RWPE2 (cell line): ENCODE measurements at regions not wholly inside any gene's neighbourhood (a gene's known extent, or its start where the extent isn't known, plus 50 kb on each side); places are given as distances from the start of the nearest gene placed in this dataset.
"Not testable (repeated sequence)": the region's sequence is repeated elsewhere in the genome, so short reads cannot be mapped to it uniquely, and the experiment has no call there.

ENCODE experiments used
- ATAC-seq: fragments of 200-7000 bp; cut with Tn5 transposase; 3 replicates; pipeline ENCODE4 v1.9.1; 2021; ENCODE audit warnings: low read depth
- DNase-seq: peaks from one replicate; pipeline ENCODE4 v3.0.0-alpha.2; 2020; ENCODE audit warnings: low spot score
- H3K27ac ChIP-seq: fragments of 450-650 bp; 2 replicates; pipeline ENCODE4 v1.5.1; 2017; ENCODE audit warnings: mild to moderate bottlenecking; ENCODE audit not compliant: poor library complexity, severe bottlenecking
- H3K27me3 ChIP-seq: fragments of 250-450 bp; sonication (Bioruptor Pico); 2 replicates; pipeline ENCODE4 v1.5.1; 2021; ENCODE audit warnings: mild to moderate bottlenecking, moderate library complexity; ENCODE audit not compliant: insufficient read depth, poor library complexity, severe bottlenecking
- H3K36me3 ChIP-seq: fragments of 250-450 bp; sonication (Bioruptor Pico); 2 replicates; pipeline ENCODE4 v1.5.1; 2020; ENCODE audit warnings: low read depth, mild to moderate bottlenecking, moderate library complexity
- H3K4me1 ChIP-seq: fragments of 250-450 bp; sonication (Bioruptor Pico); 2 replicates; pipeline ENCODE4 v1.5.1; 2021; ENCODE audit warnings: mild to moderate bottlenecking, moderate library complexity; ENCODE audit not compliant: insufficient read depth, poor library complexity, severe bottlenecking
- H3K4me3 ChIP-seq: fragments of 250-450 bp; sonication (Bioruptor Pico); 2 replicates; pipeline ENCODE4 v1.5.1; 2021; ENCODE audit warnings: mild to moderate bottlenecking, moderate library complexity; ENCODE audit not compliant: severe bottlenecking
- H3K9me3 ChIP-seq: fragments of 250-450 bp; sonication (Bioruptor Pico); 2 replicates; pipeline ENCODE4 v1.5.1; 2021; ENCODE audit warnings: mild to moderate bottlenecking, moderate library complexity; ENCODE audit not compliant: severe bottlenecking
- CTCF ChIP-seq: fragments of 450-650 bp; IDR thresholded peaks from one replicate; pipeline ENCODE4 v1.5.1; 2017; ENCODE audit warnings: mild to moderate bottlenecking, moderate library complexity; ENCODE audit not compliant: poor library complexity, severe bottlenecking

- DNase-seq (no peak), ATAC-seq (no peak)
- H3K9me3 ChIP-seq = no peaks in the 10 kb centered on the region
- no peak overlapping the region for H3K4me3 ChIP-seq
- no peaks in the 10 kb centered on the region for H3K27me3 ChIP-seq
- H3K36me3 ChIP-seq = no peaks in the 10 kb centered on the region
- peaks cover 4% of the 10 kb centered on the region for H3K4me1 ChIP-seq
- H3K27ac ChIP-seq = no peak overlapping the region
- no peak for TF ChIP-seq CTCF
Measured at GRCh38 chr22:19659805-19660345, 54.4 kb upstream of the SEPTIN5 start.

- not testable (repeated sequence) for H3K27me3 ChIP-seq, H3K4me3 ChIP-seq, ATAC-seq, H3K36me3 ChIP-seq, DNase-seq, H3K27ac ChIP-seq, H3K9me3 ChIP-seq, H3K4me1 ChIP-seq
Measured at GRCh38 chr22:19660583-19660982, 53.7 kb upstream of the SEPTIN5 start.

- Histone ChIP-seq H3K27ac (no peak overlapping the region), H3K9me3 (no peaks in the 10 kb centered on the region), H3K27me3 (no peaks in the 10 kb centered on the region), H3K4me3 (no peak overlapping the region), H3K36me3 (no peaks in the 10 kb centered on the region), H3K4me1 (peaks cover 4% of the 10 kb centered on the region)
- no peak for DNase-seq
- no peak for ATAC-seq
- no peak for TF ChIP-seq CTCF
Measured at GRCh38 chr22:19661156-19661555, 53.1 kb upstream of the SEPTIN5 start.

DNA sequence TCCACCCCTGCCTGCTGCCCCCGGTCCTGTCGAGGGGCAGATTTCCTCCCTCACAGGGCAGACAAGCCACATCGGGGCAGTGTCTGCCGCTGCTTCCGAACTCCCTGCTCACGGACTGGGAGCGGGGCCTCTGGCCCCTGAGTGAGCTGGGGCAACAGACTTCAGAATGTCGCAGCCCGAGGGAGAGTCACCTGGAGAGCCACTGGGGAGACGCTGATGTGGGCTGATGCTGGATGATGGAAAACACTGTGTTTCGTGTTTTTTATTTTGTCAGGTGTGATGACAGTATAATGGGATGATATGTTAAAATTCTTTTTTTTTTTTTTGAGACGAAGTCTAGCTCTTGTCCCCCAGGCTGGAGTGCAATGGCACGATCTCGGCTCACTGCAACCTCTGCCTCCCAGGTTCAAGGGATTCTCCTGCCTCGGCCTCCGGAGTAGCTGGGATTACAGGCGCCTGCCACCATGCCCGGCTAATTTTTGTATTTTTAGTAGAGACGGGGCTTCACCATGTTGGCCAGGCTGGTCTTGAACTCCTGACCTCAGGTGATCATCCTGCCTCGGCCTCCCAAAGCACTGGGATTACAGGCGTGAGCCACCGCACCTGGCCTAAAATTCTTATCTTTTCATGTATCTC lies 52.1 kb upstream of the SEPTIN5 start:
- not testable (repeated sequence) for H3K9me3 ChIP-seq, DNase-seq, H3K4me3 ChIP-seq, H3K36me3 ChIP-seq, H3K27me3 ChIP-seq, H3K4me1 ChIP-seq, ATAC-seq, H3K27ac ChIP-seq

DNA sequence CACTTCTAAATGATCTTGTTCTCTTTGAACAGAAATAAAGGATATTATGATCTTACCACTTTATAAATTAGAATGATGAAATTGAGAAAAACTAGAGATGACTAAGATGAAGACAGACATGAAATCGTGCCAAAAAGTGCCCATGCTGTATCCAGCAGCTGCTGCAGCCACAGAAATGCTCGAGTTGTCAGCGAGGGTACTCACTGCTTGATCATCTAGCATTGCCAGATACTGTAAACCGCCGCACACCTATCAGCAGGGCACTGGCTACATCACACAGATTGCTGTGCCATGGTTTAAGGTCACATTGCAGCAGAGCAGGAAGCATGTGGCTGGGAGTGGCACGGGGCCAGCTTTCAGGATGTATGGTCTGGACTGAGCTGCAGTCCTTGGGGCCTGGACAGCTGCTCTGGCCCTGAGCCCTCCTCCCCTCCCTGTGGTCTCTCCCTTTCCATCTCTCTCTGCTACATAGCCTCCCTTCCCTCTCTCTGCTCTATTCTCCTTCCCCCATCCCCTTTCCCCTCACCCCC lies 51.0 kb upstream of the SEPTIN5 start:
- Histone ChIP-seq H3K9me3 (no peaks in the 10 kb centered on the region), H3K36me3 (no peaks in the 10 kb centered on the region), H3K4me1 (peaks cover 4% of the 10 kb centered on the region), H3K27me3 (no peaks in the 10 kb centered on the region), H3K4me3 (no peak overlapping the region), H3K27ac (no peak overlapping the region)
- no peak for TF ChIP-seq CTCF
- ATAC-seq (peak; percentile 38), DNase-seq (no peak)

- ATAC-seq (no peak), DNase-seq (no peak)
- no peak for TF ChIP-seq CTCF
- Histone ChIP-seq H3K4me3 (no peak overlapping the region), H3K36me3 (no peaks in the 10 kb centered on the region), H3K9me3 (no peaks in the 10 kb centered on the region), H3K27me3 (no peaks in the 10 kb centered on the region), H3K4me1 (peaks cover 4% of the 10 kb centered on the region), H3K27ac (no peak overlapping the region)
Measured at GRCh38 chr22:19663821-19664355, 50.4 kb upstream of the SEPTIN5 start.
